SK-N-SH (cell line): ENCODE measurements at regions not wholly inside any gene's neighbourhood (a gene's known extent, or its start where the extent isn't known, plus 50 kb on each side); places are given as distances from the start of the nearest gene placed in this dataset.

Source experiments
- CTCF ChIA-PET: fragments of 300-600, 350-600 bp; formaldehyde crosslinking; extraction: SDS; loops from one replicate; lab custom pipeline; 2021; lab: Yijun Ruan, JAX
- POLR2A ChIA-PET: fragments of 350-600 bp; sonication (Branson Sonifier 250); formaldehyde crosslinking; extraction: SDS; loops from one replicate; lab custom pipeline; 2020; ENCODE audit warnings: antibody characterized with exemption, inconsistent platforms; lab: Yijun Ruan, JAX
- DNase-seq: peaks from one replicate; pipeline ENCODE4 v3.0.0; 2012
- H2AFZ ChIP-seq: fragments of 200-600 bp; sonication (generic); 2 replicates; pipeline ENCODE4 v1.8.1; 2016; ENCODE audit warnings: antibody characterized with exemption, mild to moderate bottlenecking, low read depth
- H3F3A ChIP-seq: fragments of 200-600 bp; sonication (generic); replicated peaks from 2 replicates; pipeline ENCODE3; 2016; ENCODE audit warnings: antibody characterized with exemption, mild to moderate bottlenecking; ENCODE audit not compliant: insufficient read depth
- H3K27ac ChIP-seq, 2 experiments: fragments of 200-500 bp in 1 of 2; fragments of 200-600 bp in 1 of 2; sonication (Bioruptor generic) in 1 of 2; sonication (generic), shearing (Covaris generic) in 1 of 2; 2 replicates each; pipeline versions ENCODE4 v1.5.1 to v1.6.1; 2014 to 2016; ENCODE audit warnings: low read depth in 2 of 2, inconsistent platforms in 1 of 2, low read length in 1 of 2, mild to moderate bottlenecking in 1 of 2, mixed read lengths in 1 of 2
- H3K27me3 ChIP-seq: fragments of 200-600 bp; sonication (generic), shearing (Covaris generic); 2 replicates; pipeline ENCODE4 v1.6.1; 2016; ENCODE audit warnings: mixed run types; ENCODE audit not compliant: insufficient read depth
- H3K36me3 ChIP-seq, 2 experiments: fragments of 200-500 bp in 1 of 2; fragments of 200-600 bp in 1 of 2; sonication (Bioruptor generic) in 1 of 2; sonication (generic) in 1 of 2; replicated peaks in 1 of 2; 2 replicates each; pipeline versions ENCODE3 to v1.5.1; 2014 to 2016; ENCODE audit warnings: low read length in 1 of 2, mild to moderate bottlenecking in 1 of 2; ENCODE audit not compliant: insufficient read depth in 2 of 2, control insufficient read depth in 1 of 2
- H3K4me1 ChIP-seq, 2 experiments: fragments of 200-500 bp in 1 of 2; fragments of 200-600 bp in 1 of 2; sonication (Bioruptor generic) in 1 of 2; sonication (generic), shearing (Covaris generic) in 1 of 2; 2 replicates each; pipeline versions ENCODE4 v1.5.1 to v1.6.1; 2014 to 2016; ENCODE audit warnings: low read depth in 1 of 2, low read length in 1 of 2, mixed run types in 1 of 2; ENCODE audit not compliant: insufficient read depth in 2 of 2, control insufficient read depth in 1 of 2
- H3K4me2 ChIP-seq: fragments of 200-600 bp; sonication (generic), shearing (Covaris generic); 2 replicates; pipeline ENCODE4 v1.6.1; 2017; ENCODE audit warnings: mixed run types
- H3K4me3 ChIP-seq, 2 experiments: fragments of 200-500 bp in 1 of 2; fragments of 200-600 bp in 1 of 2; sonication (Bioruptor generic) in 1 of 2; sonication (generic), shearing (Covaris generic) in 1 of 2; 2 replicates each; pipeline versions ENCODE4 v1.5.1 to v1.8.1; 2014 to 2016; ENCODE audit warnings: low read depth in 2 of 2, inconsistent platforms in 1 of 2, low read length in 1 of 2, mild to moderate bottlenecking in 1 of 2, mixed read lengths in 1 of 2, moderate library complexity in 1 of 2
- H3K79me2 ChIP-seq: fragments of 200-600 bp; sonication (generic); 2 replicates; pipeline ENCODE4 v1.8.1; 2017; ENCODE audit warnings: mild to moderate bottlenecking; ENCODE audit not compliant: insufficient read depth
- H3K9ac ChIP-seq: fragments of 200-600 bp; sonication (generic); 2 replicates; pipeline ENCODE4 v1.6.1; 2017; ENCODE audit warnings: mixed run types
- H3K9me2 ChIP-seq: fragments of 200-600 bp; sonication (generic); 2 replicates; pipeline ENCODE4 v1.6.1; 2017; ENCODE audit warnings: mixed run types
- H3K9me3 ChIP-seq: fragments of 200-600 bp; sonication (generic); 2 replicates; pipeline ENCODE4 v1.6.1; 2017; ENCODE audit warnings: mixed run types, mild to moderate bottlenecking, moderate library complexity
- H4K20me1 ChIP-seq: fragments of 200-600 bp; sonication (generic); 2 replicates; pipeline ENCODE4 v1.6.1; 2017; ENCODE audit warnings: mild to moderate bottlenecking, mixed run types; ENCODE audit not compliant: insufficient read depth
- CHD2 ChIP-seq: fragments of 150-350 bp; IDR thresholded peaks from 2 replicates; pipeline ENCODE4 v1.6.1; 2018; ENCODE audit warnings: low read length; ENCODE audit not compliant: partially characterized antibody
- EP300 ChIP-seq, 2 experiments: IDR thresholded peaks; 2 replicates each; pipeline versions ENCODE4 v1.4.0 to v1.6.1; 2012; ENCODE audit warnings: borderline replicate concordance in 1 of 2, low read depth in 1 of 2, low read length in 1 of 2
- EZH2phosphoT487 ChIP-seq: fragments of 200-600 bp; sonication (generic); IDR thresholded peaks from 2 replicates; pipeline ENCODE4 v1.6.1; 2017; ENCODE audit warnings: low read depth, mixed run types, mild to moderate bottlenecking, antibody characterized with exemption, moderate library complexity, borderline replicate concordance
- FOSL2 ChIP-seq: IDR thresholded peaks from 2 replicates; pipeline ENCODE4 v1.4.0; 2012; ENCODE audit warnings: low read depth, mild to moderate bottlenecking, moderate library complexity, borderline replicate concordance
- FOXJ3 ChIP-seq: sonication (generic); formaldehyde crosslinking; IDR thresholded peaks from 2 replicates; pipeline ENCODE4 v1.5.1; 2020; ENCODE audit warnings: mild to moderate bottlenecking, missing genetic modification reagents
- IRF3 ChIP-seq: fragments of 150-350 bp; IDR thresholded peaks from 2 replicates; pipeline ENCODE4 v1.6.1; 2016; ENCODE audit warnings: mild to moderate bottlenecking, low read depth, low read length
- MEF2A ChIP-seq: IDR thresholded peaks from 2 replicates; pipeline ENCODE4 v1.4.0; 2012; ENCODE audit warnings: low read depth, borderline replicate concordance
- NRF1 ChIP-seq: IDR thresholded peaks from 2 replicates; pipeline ENCODE4 v1.6.1; 2012; ENCODE audit warnings: low read depth, mild to moderate bottlenecking, low read length
- PBX3 ChIP-seq: IDR thresholded peaks from 2 replicates; pipeline ENCODE4; 2012
- REST ChIP-seq: IDR thresholded peaks from 2 replicates; pipeline ENCODE4 v1.6.1; 2012; ENCODE audit warnings: mild to moderate bottlenecking, low read depth, low read length, moderate library complexity
- RFX5 ChIP-seq: IDR thresholded peaks from 2 replicates; pipeline ENCODE4 v1.6.1; 2012; ENCODE audit warnings: mild to moderate bottlenecking, improper control_type of control experiment, low read length
- WGBS: methylation state at CpG from one replicate; pipeline ENCODE4 v1.1.6; 2017; ENCODE audit warnings: low lambda C conversion rate; 5-methylcytosine and 5-hydroxymethylcytosine counted together

- H4K20me1 ChIP-seq, result no peaks in the 10 kb centered on the region
- H3K27ac ChIP-seq, result peak overlapping the region in 1 of 2 experiments; percentile 76; a peak in 2 of 4 replicates
- H3F3A ChIP-seq, result no peaks in the 10 kb centered on the region
- H3K36me3 ChIP-seq, result no peaks in the 10 kb centered on the region
- H3K79me2 ChIP-seq, result no peaks in the 10 kb centered on the region
- H3K4me1 ChIP-seq, result peaks cover 0 to 29% of the 10 kb centered on the region in 2 experiments; a peak in 1 of 4 replicates
- DNase-seq, result peak; percentile 80
- no peak overlapping the region for H3K9ac ChIP-seq
- no peaks in the 10 kb centered on the region for H3K9me2 ChIP-seq
- no peak overlapping the region for H2AFZ ChIP-seq
- H3K4me2 ChIP-seq, result no peak overlapping the region
- POLR2A ChIA-PET, result no interaction called here
- H3K27me3 ChIP-seq, result no peaks in the 10 kb centered on the region
- TF ChIP-seq CHD2 (peak; percentile 70), FOXJ3 (CRISPR knock-in tag) (no peak), IRF3 (no peak), FOSL2 (no peak), EP300 (IDR thresholded peaks at IDR 0.05; ENCODE audit: borderline replicate concordance in 1 of 2, low read depth in 1 of 2, low read length in 1 of 2) (peak in 1 of 2 experiments; percentile 52; a peak in 1 of 4 replicates)
- H3K4me3 ChIP-seq, result no peak overlapping the region
- H3K9me3 ChIP-seq, result no peaks in the 10 kb centered on the region
- CTCF ChIA-PET, result interaction anchor here (2.3 to 3.0 kb wide), 2 partner anchors 24 to 105 kb away, joined by 9 to 17 read pairs; no protein-coding TSS in a partner anchor
- WGBS, result 11% methylated on average over 8 of the region's 11 CpGs
These were observed 78.0 kb downstream of the HMX1 start for GRCh38 chr4:8793571-8794160.

GRCh38 chr4:8792491-8792890 lies 79.1 kb downstream of the HMX1 start:
- Histone ChIP-seq H3K9ac (no peak overlapping the region), H2AFZ (no peak overlapping the region), H3K4me1 (peaks cover 0 to 29% of the 10 kb centered on the region in 2 experiments; a peak in 1 of 4 replicates), H3K27ac (no peak overlapping the region; a peak in 1 of 4 replicates), H4K20me1 (no peaks in the 10 kb centered on the region), H3K4me2 (no peak overlapping the region), H3K9me3 (no peaks in the 10 kb centered on the region), H3K4me3 (no peak overlapping the region), H3K79me2 (no peaks in the 10 kb centered on the region), H3K27me3 (no peaks in the 10 kb centered on the region), H3K9me2 (no peaks in the 10 kb centered on the region), H3K36me3 (no peaks in the 10 kb centered on the region), H3F3A (no peaks in the 10 kb centered on the region)
- ChIA-PET POLR2A (no interaction called here), CTCF (no interaction called here)
- no peak for DNase-seq
- TF ChIP-seq MEF2A, result no peak
- 51% methylated on average over 6 of the region's 10 CpGs for WGBS

- no peak overlapping the region for H3K4me3 ChIP-seq
- CTCF ChIA-PET, result no interaction called here
- H3K27ac ChIP-seq, result no peak overlapping the region
- no peak overlapping the region for H3K4me2 ChIP-seq
- DNase-seq, result no peak
- peaks cover 0 to 29% of the 10 kb centered on the region in 2 experiments; a peak in 1 of 4 replicates for H3K4me1 ChIP-seq
- no peaks in the 10 kb centered on the region for H3K79me2 ChIP-seq
- no peak overlapping the region for H3K9ac ChIP-seq
- no peaks in the 10 kb centered on the region for H3F3A ChIP-seq
- H2AFZ ChIP-seq, result no peak overlapping the region
- POLR2A ChIA-PET, result no interaction called here
- 66% methylated on average over 8 of the region's 9 CpGs for WGBS
- H3K36me3 ChIP-seq, result no peaks in the 10 kb centered on the region
- H4K20me1 ChIP-seq, result no peaks in the 10 kb centered on the region
- no peaks in the 10 kb centered on the region for H3K9me2 ChIP-seq
- H3K27me3 ChIP-seq, result no peaks in the 10 kb centered on the region
- no peaks in the 10 kb centered on the region for H3K9me3 ChIP-seq
- TF ChIP-seq REST (no peak), RFX5 (no peak), NRF1 (no peak), PBX3 (no peak), IRF3 (no peak), EZH2phosphoT487 (no peak), FOXJ3 (CRISPR knock-in tag) (no peak)
These were observed 80.0 kb downstream of the HMX1 start for GRCh38 chr4:8791609-8792008.
